ENCODE measurements at regions not wholly inside any gene's neighbourhood (a gene's known extent, or its start where the extent isn't known, plus 50 kb on each side); places are given as distances from the start of the nearest gene placed in this dataset.

GRCh38 chr6:100115407-100116101, 121.5 kb upstream of the MCHR2 start:
- TF ChIP-seq, protein P1, sequence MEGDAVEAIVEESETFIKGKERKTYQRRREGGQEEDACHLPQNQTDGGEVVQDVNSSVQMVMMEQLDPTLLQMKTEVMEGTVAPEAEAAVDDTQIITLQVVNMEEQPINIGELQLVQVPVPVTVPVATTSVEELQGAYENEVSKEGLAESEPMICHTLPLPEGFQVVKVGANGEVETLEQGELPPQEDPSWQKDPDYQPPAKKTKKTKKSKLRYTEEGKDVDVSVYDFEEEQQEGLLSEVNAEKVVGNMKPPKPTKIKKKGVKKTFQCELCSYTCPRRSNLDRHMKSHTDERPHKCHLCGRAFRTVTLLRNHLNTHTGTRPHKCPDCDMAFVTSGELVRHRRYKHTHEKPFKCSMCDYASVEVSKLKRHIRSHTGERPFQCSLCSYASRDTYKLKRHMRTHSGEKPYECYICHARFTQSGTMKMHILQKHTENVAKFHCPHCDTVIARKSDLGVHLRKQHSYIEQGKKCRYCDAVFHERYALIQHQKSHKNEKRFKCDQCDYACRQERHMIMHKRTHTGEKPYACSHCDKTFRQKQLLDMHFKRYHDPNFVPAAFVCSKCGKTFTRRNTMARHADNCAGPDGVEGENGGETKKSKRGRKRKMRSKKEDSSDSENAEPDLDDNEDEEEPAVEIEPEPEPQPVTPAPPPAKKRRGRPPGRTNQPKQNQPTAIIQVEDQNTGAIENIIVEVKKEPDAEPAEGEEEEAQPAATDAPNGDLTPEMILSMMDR (conservative IDR thresholded peaks at IDR 0.05) = no peak
- no peak for TF ChIP-seq ZFX (IDR thresholded peaks at IDR 0.05)
